ENCODE measurements at regions not wholly inside any gene's neighbourhood (a gene's known extent, or its start where the extent isn't known, plus 50 kb on each side); places are given as distances from the start of the nearest gene placed in this dataset.

- TF ChIP-seq CTCF (IDR thresholded peaks at IDR 0.05) = no peak
- TF ChIP-seq CREB1 (CRISPR knock-in tag; IDR thresholded peaks at IDR 0.05) = no peak
- no peak for TF ChIP-seq USF2 (CRISPR knock-in tag; IDR thresholded peaks at IDR 0.05)
- no peak for TF ChIP-seq ATF1 (CRISPR knock-in tag; IDR thresholded peaks at IDR 0.05)
- no peak for TF ChIP-seq MLX (CRISPR knock-in tag; IDR thresholded peaks at IDR 0.05)
Observed at GRCh38 chr2:156727867-156728266, 291.7 kb downstream of the GPD2 start.
